GM21786 (cell line): ENCODE measurements at regions not wholly inside any gene's neighbourhood (a gene's known extent, or its start where the extent isn't known, plus 50 kb on each side); places are given as distances from the start of the nearest gene placed in this dataset.

Experiments
- ATAC-seq: cut with Tn5 transposase; IDR thresholded peaks from one replicate; pipeline ENCODE4 v1.9.1; 2021; ENCODE audit not compliant: unreplicated experiment

DNA sequence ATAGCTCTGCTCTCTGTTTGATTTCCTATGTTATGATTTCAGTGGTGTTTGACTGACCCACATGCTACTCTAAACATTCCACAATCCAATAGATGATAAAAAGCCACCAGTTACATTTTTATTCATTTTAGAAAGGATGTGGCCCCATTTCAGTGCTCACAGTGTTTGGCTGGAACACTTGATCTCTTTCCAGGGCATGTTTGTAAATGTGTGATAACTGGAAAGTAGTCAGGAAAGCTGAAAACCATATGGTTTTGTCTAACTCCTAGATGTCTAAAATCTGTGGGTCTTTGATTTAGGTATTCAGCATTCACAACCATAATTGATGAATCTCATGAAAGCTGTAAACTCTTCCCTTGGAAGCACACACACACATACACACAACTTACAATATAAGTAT, 904.9 kb upstream of the AGA start:
- no peak for ATAC-seq

DNA sequence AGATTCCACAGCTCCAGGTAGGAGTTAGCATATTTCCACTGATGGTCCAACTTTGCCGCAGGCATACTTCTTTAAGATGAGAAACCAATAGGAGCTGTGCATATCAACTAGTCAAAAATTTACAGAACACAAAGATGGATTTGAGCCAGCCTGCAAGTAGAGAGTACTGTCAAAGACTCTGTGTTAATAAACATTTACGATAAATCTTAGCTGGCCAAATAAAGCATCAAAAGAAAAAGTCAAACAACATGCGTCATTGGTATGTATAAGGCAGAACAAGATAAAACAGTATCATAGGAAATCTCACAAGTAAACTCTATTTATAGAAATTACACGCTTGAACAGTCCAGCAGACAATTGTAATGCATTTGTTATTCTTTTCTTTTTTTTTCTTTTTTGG, 907.4 kb upstream of the AGA start:
- ATAC-seq = no peak

DNA sequence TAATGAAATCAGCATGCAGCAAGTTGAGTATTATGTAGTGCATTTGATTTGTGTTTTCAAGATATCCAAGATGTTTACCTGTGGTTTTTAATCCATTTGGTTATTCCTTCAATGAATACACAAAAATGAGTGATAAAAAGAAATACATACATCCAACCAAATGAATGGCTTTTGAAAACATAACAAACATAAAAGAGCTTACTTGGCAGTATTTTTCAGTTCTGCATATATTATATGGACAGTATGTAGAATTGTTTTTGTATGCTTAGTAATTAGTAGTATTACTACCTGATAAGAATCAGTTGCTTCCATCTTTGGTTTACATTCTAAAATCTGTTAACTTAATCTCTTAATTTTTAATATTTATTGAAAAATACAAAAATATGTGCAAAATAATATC, 908.9 kb upstream of the AGA start:
- ATAC-seq = no peak

DNA sequence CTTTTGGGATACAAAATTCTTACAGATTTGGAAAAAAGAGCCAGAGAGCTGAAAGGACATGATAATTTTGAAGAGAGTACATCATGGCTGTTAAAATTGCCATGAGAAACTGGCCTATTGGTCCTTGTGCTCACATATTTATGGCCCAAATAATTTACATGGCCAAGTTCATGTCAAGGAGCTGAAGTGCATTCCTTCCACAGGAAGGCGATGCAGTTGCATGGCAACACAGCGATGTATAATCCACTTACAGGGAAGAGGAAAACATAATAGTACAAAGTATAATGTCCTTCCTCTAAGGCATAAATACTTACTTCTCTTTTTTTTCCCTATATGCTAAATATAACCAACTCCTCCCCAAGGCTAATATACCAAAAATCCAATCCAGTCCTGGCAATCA, 914.5 kb upstream of the AGA start:
- no peak for ATAC-seq

DNA sequence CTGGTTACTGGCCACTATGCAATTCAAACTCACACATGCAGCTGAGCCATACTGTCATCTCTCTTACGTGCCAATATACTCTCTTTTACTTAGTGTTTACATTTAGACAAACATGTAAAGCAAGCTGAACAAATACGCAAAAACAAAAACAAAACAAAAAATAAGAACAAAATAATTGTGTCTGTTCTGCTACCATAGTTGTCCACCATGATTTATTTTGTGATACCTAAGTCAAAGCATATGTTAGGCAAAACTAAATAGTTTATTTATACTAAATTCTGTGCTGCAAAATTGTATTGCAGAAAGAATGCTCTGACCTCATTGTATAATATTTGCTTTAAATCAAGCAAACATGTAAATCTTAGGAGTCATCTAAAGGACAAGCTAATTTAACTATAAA, 943.2 kb upstream of the AGA start:
- ATAC-seq = no peak

DNA sequence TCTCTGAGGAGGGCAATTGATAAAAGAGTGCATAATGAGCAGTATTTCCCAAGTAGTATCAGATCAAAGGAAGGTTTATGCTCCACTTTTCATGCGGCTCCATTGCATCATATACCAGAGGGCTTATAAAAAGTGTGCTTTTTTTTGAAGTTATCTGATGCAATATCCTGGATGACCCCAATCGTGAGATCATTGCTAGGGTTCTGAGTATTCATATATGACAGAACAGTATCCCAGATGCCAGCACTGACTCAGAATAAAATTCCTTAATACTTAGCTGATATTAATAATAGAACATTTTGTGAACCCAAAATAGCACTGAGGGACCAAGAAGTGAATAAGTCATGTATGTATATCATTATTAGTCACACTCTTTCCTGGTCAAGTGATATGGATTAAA, 945.5 kb upstream of the AGA start:
- ATAC-seq = no peak

DNA sequence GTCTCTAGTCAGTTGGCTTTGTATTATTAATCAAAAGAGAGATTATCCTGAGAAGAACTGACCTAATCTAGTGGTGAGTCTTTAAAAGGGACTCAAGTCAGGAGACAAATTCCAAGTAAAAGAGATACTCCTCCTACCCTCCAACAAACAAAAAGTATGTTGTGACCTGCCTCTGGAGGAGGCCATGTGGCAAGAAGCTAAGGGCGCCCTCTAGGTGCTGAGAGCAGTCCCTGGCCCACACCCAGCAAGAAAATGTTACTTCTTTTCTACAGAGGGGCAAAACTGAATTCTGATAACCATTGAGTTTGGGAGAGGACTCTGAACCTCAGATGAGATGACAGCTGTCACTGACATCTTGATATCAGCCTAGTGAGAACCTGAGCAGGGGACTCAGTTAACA, 953.6 kb upstream of the AGA start:
- ATAC-seq = no peak

DNA sequence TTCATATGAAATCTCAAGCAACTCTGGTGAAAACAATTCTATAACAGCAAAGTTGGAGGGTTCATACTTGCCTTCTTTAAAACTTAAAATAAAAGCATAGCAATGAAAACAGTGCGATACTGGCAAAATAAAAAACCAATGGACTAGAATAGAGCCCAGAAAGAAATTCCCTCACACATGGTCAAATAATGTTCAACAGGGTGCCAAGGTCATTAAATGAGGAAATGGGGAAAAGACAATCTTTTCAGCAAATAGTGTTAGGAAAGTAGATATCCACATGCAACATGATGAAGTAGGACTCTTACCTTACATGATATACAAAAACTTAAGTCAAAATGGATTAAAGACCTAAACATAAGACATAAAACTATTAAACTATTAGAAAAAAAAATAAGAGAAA, 970.2 kb upstream of the AGA start:
- ATAC-seq = no peak

DNA sequence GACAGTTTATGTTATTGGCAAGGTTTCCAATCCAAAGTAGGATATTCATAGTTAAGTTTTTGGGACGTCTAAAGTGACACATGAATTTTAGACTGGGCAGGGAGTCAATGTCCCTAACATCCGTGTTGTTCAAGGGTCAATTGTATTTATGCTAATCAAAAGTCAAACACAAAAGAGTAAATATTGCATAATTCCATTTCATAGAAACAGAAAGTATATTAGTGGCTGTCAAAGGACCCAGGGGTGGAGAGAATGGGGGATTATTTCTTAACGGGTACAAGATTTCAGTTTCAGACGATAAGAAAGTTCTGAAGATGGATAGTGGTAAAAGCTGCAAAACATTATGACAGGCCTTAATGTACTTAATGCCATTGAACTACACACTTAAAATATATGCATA, 971.8 kb upstream of the AGA start:
- ATAC-seq = no peak

DNA sequence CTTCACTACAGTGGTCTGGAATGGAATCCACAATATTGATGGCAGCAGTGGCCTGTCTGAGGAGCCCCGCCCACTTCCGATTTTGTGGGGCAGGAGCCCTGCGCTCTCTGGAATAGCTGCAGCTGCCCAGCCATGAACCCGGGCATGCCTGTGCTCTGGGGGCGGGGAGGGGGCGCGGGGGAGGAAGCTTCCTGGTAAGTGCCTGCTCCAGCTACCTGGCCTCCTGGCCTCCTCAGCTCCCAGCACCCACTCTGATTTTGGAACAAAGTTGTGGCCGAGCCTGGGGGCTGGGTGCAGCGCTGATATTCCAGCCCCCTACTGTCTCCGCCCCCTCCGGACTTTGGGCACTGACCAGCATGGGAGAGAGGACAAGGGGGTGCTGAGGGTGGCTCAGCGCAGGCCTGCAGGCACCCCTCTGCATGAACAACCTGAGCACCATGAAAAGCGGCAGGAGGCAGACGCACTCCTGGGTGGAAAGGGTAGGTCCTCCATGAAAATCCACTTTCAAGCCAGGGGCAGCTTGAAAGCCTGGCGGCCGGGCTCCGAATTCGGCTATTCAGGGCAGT, 972.7 kb upstream of the AGA start:
- no peak for ATAC-seq

DNA sequence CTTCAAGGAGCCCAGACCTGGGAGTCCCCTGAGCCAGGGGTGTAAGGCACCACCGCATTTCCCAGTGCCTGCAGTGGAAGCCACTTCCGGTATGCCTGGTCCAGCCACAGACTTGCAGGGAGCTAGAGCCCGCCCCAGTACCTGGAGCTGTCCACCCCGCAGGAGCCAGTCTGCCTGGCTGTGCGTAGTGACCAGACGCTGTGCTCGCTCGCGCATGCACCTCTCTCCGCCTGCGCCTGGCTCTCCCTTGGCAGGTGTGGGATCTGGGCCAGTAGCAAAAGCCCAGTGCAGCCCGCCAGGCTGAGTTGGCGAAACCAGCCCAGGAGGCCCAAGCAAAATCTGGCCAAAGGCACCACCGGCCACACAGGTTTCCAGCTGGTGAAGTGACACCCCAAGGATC, 973.7 kb upstream of the AGA start:
- no peak for ATAC-seq

DNA sequence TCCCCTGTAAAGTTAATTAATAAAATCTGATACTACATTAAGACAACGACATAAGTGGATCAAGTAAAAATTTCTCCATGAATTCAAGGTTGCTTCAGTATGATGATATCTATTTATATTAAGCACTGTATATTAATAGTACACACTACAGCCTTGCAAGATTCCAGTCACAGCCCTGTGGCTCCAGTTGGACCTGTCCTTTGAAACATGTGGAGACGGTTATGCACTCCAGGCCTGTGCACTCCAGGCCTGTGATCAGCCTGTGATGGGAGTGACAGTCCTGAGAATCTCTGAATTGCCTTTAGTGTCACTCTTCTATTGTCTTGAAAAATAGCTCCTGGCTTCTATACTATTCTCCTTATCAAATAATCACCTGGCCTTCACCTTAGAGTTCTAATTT, 981.1 kb upstream of the AGA start:
- ATAC-seq = no peak

DNA sequence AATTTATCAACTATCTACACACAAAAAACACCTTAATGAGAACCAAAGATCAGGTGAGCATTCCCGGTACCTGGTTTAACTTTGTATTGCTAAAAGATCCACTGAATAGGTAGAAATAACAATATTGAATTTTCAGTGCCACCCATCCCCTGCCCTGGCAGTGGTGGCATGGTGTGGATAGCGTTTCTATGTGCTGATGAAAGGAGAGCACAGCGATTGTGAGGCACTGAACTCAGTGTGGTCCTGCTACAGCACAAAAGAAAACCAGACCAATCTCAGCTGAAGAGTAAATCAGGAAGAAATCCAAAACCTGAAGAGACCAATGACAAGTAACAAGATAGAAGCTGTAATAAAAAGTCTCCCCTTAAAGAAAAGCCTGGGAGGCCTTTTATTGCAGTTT, 984.6 kb upstream of the AGA start:
- ATAC-seq = no peak

DNA sequence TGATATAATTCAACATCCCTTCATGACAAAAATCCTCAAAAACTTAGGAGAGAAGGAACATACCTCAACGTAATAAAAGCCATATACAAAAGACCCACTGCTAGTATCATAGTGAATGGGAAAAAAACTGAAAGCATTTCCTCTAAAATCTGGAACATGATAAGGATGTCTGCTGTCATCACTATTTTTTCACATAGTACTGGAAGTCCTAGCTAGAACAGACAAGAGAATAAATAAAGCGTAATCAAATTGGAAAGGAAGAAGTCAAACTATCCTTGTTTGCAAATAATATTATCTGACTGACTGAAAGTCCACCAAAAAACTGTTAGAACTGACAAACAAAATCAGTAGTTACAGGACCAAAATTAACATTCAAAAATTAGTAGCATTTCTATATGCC, 985.4 kb upstream of the AGA start:
- no peak for ATAC-seq

DNA sequence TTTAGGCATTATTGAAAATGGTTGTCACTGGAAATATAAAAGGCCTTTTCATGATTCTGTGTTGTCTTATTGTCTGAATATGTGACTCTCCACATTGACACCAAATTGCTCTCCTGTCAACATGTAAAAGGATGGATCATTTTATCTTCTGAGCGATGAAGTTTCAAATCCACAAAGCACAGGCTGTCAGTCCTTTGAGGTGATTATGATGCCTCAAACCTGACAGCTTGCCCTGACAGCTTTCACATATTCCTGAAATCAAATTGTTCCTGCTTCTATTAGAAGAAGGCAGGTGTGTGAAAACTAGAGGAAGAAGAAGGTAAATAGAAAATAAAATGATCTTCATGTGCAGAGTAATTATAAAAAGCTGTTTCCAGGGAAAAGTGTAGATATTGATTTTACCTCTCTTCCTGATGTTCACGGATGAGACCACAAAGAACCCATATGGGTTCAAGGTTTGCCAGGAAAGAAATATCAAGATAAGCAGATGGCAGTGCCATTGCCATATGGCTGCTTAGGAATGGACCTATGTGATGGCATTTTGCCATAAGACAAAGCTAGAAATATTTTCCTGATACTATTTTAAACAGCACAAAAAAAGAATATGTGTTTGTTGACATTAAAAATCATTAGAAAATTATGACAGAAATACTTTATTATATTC, 1006.3 kb upstream of the AGA start:
- no peak for ATAC-seq

DNA sequence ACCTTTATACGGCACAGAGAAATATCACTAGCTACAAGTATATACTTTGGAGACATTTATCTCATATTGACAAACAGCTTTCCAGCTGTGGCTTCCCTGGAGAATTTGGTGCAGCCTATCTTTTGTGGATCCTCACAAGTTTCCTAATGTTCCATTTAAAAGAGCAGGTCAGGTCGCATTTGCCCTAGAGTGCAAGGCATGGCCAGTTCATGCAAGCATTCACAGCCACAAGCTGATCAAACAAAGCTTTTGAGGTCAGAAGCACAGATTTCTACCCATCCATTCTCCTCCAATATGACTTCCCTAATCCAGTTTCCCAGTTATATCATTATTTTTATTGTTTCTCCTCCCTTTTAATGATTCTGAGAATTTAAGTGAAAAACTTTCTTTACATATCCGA, 1008.4 kb upstream of the AGA start:
- no peak for ATAC-seq

DNA sequence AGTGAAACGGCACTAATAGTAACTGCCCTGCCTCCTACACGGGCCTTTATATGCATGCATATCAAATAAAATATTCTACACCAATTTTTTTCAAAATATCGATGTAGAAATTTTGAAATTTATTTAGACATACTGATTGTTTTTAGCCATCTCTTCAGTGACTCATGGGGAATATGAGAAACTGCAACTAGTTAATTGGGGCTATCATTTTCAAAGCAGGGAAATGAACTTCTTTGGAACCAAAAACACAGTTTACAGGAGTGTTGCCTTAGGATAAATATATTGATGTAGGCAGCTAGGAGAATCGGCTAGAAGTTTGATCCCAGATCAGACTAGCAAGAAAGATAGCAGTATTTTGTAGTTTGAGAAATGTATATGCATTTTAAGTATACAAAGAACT, 1010.8 kb upstream of the AGA start:
- no peak for ATAC-seq

DNA sequence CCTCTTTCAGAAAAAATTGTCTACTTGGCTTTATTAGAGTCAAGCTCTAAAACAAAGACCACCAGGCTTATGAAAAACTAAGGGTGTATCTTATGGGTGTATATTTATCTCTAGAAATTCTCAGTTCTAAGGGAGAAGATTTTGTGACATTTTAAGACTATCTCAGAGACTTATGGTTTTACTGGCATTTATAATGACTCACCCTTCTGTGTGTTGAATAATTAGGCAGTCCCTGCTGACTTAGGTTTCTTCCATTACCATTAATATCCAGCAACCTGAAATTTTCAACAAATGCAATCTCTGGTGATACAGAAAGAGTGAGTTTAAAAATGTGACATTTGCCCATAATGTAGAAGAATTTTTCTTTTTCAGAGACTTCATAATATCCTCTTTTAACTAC, 1015.0 kb upstream of the AGA start:
- ATAC-seq = no peak

DNA sequence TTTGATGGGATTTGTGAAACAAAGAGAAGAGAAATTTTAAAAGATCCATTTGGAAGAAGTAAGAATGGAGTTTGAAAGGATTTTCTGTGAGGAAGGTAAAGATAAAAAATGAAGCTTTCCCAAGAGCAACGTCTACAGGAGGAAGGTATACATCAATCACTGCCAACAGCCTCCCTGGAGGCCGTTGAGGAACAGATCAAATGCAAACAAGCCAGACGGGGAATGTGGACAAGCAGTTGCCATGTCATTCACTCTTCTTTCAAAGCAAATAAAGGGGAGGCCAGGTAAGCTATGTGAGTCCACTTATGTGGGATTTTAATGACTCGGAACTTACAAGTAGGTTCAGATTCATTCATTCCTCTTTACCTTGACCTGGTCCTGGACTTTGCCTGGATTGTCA, 1020.5 kb upstream of the AGA start:
- ATAC-seq = no peak

DNA sequence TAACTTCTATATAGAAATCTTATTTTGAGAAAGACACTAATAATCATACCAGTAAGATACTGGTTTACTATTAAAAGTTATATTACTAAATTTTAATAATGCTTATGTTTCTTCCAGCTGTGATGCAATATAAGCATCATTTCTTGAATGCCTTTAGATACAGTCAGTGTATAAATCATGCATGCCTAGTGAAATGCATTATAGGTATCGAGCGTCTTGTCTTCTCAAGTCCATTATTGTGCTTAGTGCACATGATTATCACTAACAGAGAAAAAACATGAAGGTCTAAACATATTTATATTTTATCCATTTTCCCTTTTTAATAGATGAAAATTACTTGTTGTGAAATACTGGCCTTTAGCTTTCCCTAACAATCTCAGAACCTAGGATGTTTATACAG, 1021.5 kb upstream of the AGA start:
- no peak for ATAC-seq

DNA sequence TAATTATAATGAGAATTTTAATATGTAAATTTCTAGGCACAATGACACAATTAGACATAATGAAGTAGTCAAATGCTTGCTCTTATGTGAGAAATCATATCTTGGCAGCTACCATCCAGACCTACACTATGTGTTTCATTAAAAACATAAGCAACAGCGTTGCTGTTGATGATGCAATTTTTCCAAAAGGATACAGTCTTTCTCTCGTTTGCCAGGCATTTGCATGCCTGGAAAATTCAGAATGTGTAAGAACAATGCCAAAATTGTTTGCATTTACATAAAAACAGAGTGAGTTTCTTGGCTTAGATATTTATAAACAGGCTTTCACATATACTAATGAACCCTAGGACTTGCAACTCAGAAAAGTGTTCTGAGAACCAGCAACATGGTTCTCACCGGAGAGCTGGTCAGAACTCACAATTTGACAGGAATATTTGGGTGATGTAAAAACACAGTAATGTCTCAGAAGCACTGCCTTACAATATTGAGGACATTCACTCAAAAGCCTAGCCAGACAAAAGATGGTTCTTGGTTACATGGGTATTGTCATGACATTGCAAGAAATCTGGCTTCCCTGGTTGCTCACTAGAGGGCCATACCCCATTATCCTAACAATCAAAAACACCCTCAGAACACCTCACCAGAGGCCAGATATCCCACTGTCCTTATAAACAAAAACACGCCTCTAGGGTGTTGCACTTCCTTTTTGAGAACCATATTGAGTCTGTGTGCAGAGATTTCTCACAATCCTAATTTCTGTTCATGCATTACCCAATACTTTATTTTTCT, 1029.0 kb upstream of the AGA start:
- no peak for ATAC-seq

DNA sequence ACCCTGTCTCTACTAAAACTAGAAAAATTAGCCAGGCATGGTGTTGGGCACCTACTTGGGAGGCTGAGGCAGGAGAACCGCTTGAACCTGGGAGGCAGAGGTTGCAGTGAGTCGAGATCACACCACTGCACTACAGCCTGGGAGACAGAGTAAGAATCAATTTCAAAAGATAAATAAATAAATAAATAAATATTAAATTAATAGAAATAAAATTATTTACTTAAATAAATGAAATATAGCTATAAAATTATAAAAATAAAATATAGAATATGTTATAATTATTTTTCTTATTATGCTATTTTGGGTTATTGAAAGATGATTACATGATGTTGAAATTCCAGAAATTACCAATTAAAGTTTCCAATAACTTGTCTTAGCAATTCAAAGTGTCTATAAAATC, 1029.8 kb upstream of the AGA start:
- no peak for ATAC-seq

DNA sequence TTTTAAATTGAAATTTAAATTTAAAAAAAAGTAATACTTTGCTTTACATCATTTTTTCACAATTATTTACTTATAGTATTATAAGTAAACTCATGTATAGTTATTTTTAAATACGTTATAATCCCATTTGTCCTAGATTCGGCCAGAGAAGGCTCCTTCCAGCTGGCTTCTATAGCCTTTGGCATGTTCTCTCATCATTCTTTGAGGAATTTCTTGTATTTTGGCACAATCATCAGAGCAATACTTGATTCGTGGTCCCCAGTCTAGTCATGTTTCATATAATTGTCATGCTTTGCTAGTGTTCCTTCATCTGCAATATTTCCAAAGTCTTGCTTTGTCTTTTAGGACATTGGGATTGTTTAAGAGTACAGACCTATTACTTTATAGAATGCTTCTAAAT, 1037.9 kb upstream of the AGA start:
- no peak for ATAC-seq
